MM.1S (cell line): ENCODE measurements at regions not wholly inside any gene's neighbourhood (a gene's known extent, or its start where the extent isn't known, plus 50 kb on each side); places are given as distances from the start of the nearest gene placed in this dataset.

Experiments
- DNase-seq: peaks from one replicate; pipeline ENCODE4 v3.0.0-alpha.2; 2015
- H2AFZ ChIP-seq: fragments of 300-600 bp; sonication (generic); 2 replicates; pipeline ENCODE4 v1.6.0; 2016; ENCODE audit warnings: antibody characterized with exemption, low read length
- H3F3A ChIP-seq: fragments of 300-600 bp; sonication (generic); 2 replicates; pipeline ENCODE4 v1.6.1; 2016; ENCODE audit warnings: mild to moderate bottlenecking, antibody characterized with exemption, low read length, moderate library complexity, mixed read lengths; ENCODE audit not compliant: insufficient read depth
- H3K27ac ChIP-seq: fragments of 300-600 bp; sonication (generic); 2 replicates; pipeline ENCODE4 v1.5.1; 2016; ENCODE audit warnings: mild to moderate bottlenecking, low read length
- H3K27me3 ChIP-seq: fragments of 300-600 bp; sonication (generic); replicated peaks from 2 replicates; pipeline ENCODE4 v1.6.0; 2016; ENCODE audit warnings: low read length; ENCODE audit not compliant: insufficient read depth
- H3K36me3 ChIP-seq: fragments of 300-600 bp; sonication (generic); replicated peaks from 2 replicates; pipeline ENCODE4 v1.6.1; 2016; ENCODE audit warnings: mild to moderate bottlenecking, low read length, mixed read lengths; ENCODE audit not compliant: insufficient read depth
- H3K4me1 ChIP-seq: fragments of 300-600 bp; sonication (generic); 2 replicates; pipeline ENCODE4 v1.6.1; 2016; ENCODE audit warnings: low read length, mixed read lengths
- H3K4me2 ChIP-seq: fragments of 300-600 bp; sonication (generic); 2 replicates; pipeline ENCODE4 v1.6.0; 2016; ENCODE audit warnings: low read depth, low read length
- H3K4me3 ChIP-seq: fragments of 300-600 bp; sonication (generic); 2 replicates; pipeline ENCODE4 v1.5.1; 2016; ENCODE audit warnings: low read length, mixed read lengths
- H3K79me2 ChIP-seq: fragments of 300-600 bp; sonication (generic); 2 replicates; pipeline ENCODE4 v1.6.1; 2016; ENCODE audit warnings: mixed run types, low read length, mixed read lengths
- H3K9ac ChIP-seq: fragments of 300-600 bp; sonication (generic); 2 replicates; pipeline ENCODE4 v1.6.1; 2016; ENCODE audit warnings: low read length, mixed read lengths
- H3K9me2 ChIP-seq: fragments of 300-600 bp; sonication (generic); replicated peaks from 2 replicates; pipeline ENCODE4 v1.6.1; 2016; ENCODE audit warnings: mild to moderate bottlenecking, low read length, mixed read lengths; ENCODE audit not compliant: insufficient read depth
- H3K9me3 ChIP-seq: fragments of 300-600 bp; sonication (generic); replicated peaks from 2 replicates; pipeline ENCODE4 v1.6.1; 2016; ENCODE audit warnings: mild to moderate bottlenecking, low read length, mixed read lengths; ENCODE audit not compliant: insufficient read depth
- H4K20me1 ChIP-seq: fragments of 300-600 bp; sonication (generic); 2 replicates; pipeline ENCODE4 v1.6.1; 2016; ENCODE audit warnings: mild to moderate bottlenecking, low read length, moderate library complexity, mixed read lengths; ENCODE audit not compliant: insufficient read depth
- EZH2 ChIP-seq: fragments of 300-600 bp; sonication (generic); optimal IDR thresholded peaks from 2 replicates; pipeline ENCODE3; 2017; ENCODE audit warnings: low read depth, mild to moderate bottlenecking, antibody characterized with exemption, low read length, mixed read lengths
- EZH2phosphoT487 ChIP-seq: fragments of 300-600 bp; sonication (generic); IDR thresholded peaks from 2 replicates; pipeline ENCODE4 v1.6.1; 2018; ENCODE audit warnings: antibody characterized with exemption, low read length
- TF ChIP-seq, protein P1 (sequence below): fragments of 300-600 bp; sonication (generic); IDR thresholded peaks from 2 replicates; pipeline ENCODE4 v1.5.1; 2016; ENCODE audit warnings: antibody characterized with exemption, low read length, mixed read lengths

- no peaks in the 10 kb centered on the region; the same call in 1 of the 2 replicates for H3K36me3 ChIP-seq
- no peak for TF ChIP-seq EZH2
- TF ChIP-seq, protein P1, sequence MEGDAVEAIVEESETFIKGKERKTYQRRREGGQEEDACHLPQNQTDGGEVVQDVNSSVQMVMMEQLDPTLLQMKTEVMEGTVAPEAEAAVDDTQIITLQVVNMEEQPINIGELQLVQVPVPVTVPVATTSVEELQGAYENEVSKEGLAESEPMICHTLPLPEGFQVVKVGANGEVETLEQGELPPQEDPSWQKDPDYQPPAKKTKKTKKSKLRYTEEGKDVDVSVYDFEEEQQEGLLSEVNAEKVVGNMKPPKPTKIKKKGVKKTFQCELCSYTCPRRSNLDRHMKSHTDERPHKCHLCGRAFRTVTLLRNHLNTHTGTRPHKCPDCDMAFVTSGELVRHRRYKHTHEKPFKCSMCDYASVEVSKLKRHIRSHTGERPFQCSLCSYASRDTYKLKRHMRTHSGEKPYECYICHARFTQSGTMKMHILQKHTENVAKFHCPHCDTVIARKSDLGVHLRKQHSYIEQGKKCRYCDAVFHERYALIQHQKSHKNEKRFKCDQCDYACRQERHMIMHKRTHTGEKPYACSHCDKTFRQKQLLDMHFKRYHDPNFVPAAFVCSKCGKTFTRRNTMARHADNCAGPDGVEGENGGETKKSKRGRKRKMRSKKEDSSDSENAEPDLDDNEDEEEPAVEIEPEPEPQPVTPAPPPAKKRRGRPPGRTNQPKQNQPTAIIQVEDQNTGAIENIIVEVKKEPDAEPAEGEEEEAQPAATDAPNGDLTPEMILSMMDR: no peak
- no peak for TF ChIP-seq EZH2phosphoT487
- H2AFZ ChIP-seq: no peak overlapping the region
- no peaks in the 10 kb centered on the region for H3K9me2 ChIP-seq
- no peaks in the 10 kb centered on the region for H3F3A ChIP-seq
- no peaks in the 10 kb centered on the region for H4K20me1 ChIP-seq
- no peak overlapping the region for H3K9ac ChIP-seq
- no peak overlapping the region for H3K4me3 ChIP-seq
- no peaks in the 10 kb centered on the region for H3K4me1 ChIP-seq
- no peak overlapping the region for H3K27ac ChIP-seq
- no peak for DNase-seq
- no peaks in the 10 kb centered on the region for H3K27me3 ChIP-seq
- no peak overlapping the region for H3K4me2 ChIP-seq
- no peaks in the 10 kb centered on the region for H3K79me2 ChIP-seq
- no peaks in the 10 kb centered on the region for H3K9me3 ChIP-seq
Measured at GRCh38 chr2:111221701-111222100, 101.0 kb downstream of the BCL2L11 start.

DNA sequence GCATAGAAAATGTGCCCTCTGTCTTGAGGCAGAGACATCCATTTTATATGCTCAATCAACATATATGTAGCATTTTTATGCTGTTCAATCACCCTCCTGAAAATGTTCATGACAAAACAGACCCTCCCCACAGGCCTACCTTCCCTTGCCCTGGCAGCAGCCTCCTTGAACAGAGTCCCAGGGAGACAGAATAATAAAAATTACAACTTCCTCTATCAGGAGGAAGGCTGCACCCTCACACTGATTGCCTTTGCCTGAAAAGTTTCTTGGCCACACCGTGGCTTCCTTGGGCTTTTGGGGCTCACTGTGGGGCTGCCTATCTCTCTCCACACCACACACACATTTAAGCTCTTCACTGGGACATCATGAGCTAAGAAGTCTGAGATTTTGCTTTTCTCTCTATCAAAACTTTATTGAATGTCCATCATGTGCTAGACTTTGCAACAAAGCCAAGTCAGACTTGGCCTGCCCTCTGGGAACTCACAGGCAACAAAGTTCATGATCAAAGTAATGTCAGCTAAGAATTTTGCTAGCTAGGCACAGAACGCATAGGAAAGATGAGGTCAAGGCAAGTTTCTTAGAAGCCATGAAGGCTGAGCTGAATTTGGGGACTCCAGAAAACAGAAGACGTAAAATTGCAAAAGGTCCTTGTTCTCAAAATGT lies 101.6 kb downstream of the BCL2L11 start:
- no peaks in the 10 kb centered on the region for H3F3A ChIP-seq
- no peak overlapping the region for H3K9ac ChIP-seq
- no peak overlapping the region for H3K4me3 ChIP-seq
- H3K9me3 ChIP-seq: no peaks in the 10 kb centered on the region
- no peaks in the 10 kb centered on the region for H3K79me2 ChIP-seq
- H3K27me3 ChIP-seq: no peaks in the 10 kb centered on the region
- H3K4me2 ChIP-seq: no peak overlapping the region
- H3K27ac ChIP-seq: no peak overlapping the region
- no peaks in the 10 kb centered on the region; the same call in 1 of the 2 replicates for H3K36me3 ChIP-seq
- no peaks in the 10 kb centered on the region for H3K4me1 ChIP-seq
- no peak overlapping the region for H2AFZ ChIP-seq
- no peak for TF ChIP-seq EZH2phosphoT487
- TF ChIP-seq EZH2: no peak
- TF ChIP-seq, protein P1: no peak
- no peaks in the 10 kb centered on the region for H3K9me2 ChIP-seq
- no peak for DNase-seq
- no peaks in the 10 kb centered on the region for H4K20me1 ChIP-seq

DNA sequence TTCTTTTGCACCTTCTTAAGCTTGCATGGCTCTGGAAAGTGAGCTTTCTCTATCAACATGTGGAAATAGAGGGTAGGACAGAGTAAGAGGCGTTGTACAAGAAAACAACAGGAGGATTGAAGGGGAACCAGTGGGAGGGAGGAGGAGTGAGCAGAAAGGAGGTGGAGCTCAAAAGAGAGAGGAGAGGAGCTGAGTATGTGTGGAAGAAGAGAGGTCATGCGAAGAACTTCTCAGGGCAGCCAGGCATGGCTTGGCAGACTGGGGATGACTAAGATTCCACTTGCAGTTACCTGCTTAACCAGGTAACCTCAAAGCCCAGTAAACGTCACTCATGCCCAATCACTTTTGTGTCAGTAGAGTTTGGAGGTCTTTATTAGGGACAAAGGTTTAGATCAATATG lies 105.1 kb downstream of the BCL2L11 start:
- no peak for DNase-seq
- no peaks in the 10 kb centered on the region for H3K27me3 ChIP-seq
- H3F3A ChIP-seq: no peaks in the 10 kb centered on the region
- H3K9me3 ChIP-seq: no peaks in the 10 kb centered on the region
- H3K4me2 ChIP-seq: no peak overlapping the region
- no peak overlapping the region for H2AFZ ChIP-seq
- H3K4me3 ChIP-seq: no peak overlapping the region
- no peak overlapping the region for H3K27ac ChIP-seq
- H3K4me1 ChIP-seq: no peaks in the 10 kb centered on the region
- no peaks in the 10 kb centered on the region for H3K9me2 ChIP-seq
- no peak overlapping the region for H3K9ac ChIP-seq
- no peaks in the 10 kb centered on the region for H3K36me3 ChIP-seq
- TF ChIP-seq, protein P1: no peak
- no peak for TF ChIP-seq EZH2
- TF ChIP-seq EZH2phosphoT487: no peak
- peaks cover 15% of the 10 kb centered on the region for H3K79me2 ChIP-seq
- no peaks in the 10 kb centered on the region for H4K20me1 ChIP-seq
